Calu3 (cell line): ENCODE measurements at regions not wholly inside any gene's neighbourhood (a gene's known extent, or its start where the extent isn't known, plus 50 kb on each side); places are given as distances from the start of the nearest gene placed in this dataset.

ENCODE experiments used
- BruUV-seq: library from RNA; stranded (reverse); fragments of 400-500 nt; replicated peaks from 2 replicates; lab custom pipeline; 2021; lab: Mats Ljungman, UMichigan
- CTCF ChIA-PET: fragments of 300-600 bp; sonication (Branson Sonifier 250); formaldehyde crosslinking; loops from one replicate; lab custom pipeline; 2022; ENCODE audit warnings: antibody characterized with exemption; lab: Charles Lee
- DNase-seq: peaks from one replicate; pipeline ENCODE4 v3.0.0; 2022
- H3K27ac Mint-ChIP-seq: one replicate; pipeline ENCODE4 v1.8.0; 2022; ENCODE audit warnings: mixed read lengths; ENCODE audit not compliant: unreplicated experiment
- H3K27me3 Mint-ChIP-seq: one replicate; pipeline ENCODE4 v1.8.0; 2022; ENCODE audit warnings: mixed read lengths; ENCODE audit not compliant: unreplicated experiment
- H3K36me3 Mint-ChIP-seq: one replicate; pipeline ENCODE4 v1.8.0; 2022; ENCODE audit warnings: mild to moderate bottlenecking, moderate library complexity, mixed read lengths; ENCODE audit not compliant: insufficient read depth, unreplicated experiment
- H3K4me1 Mint-ChIP-seq: one replicate; pipeline ENCODE4 v1.8.0; 2022; ENCODE audit warnings: mild to moderate bottlenecking, low read depth, mixed read lengths; ENCODE audit not compliant: unreplicated experiment
- H3K4me3 Mint-ChIP-seq: one replicate; pipeline ENCODE4 v1.8.0; 2022; ENCODE audit warnings: mild to moderate bottlenecking, low read depth, moderate library complexity, mixed read lengths; ENCODE audit not compliant: unreplicated experiment
- H3K9me3 Mint-ChIP-seq: one replicate; pipeline ENCODE4 v1.8.0; 2022; ENCODE audit warnings: low read depth, mixed read lengths; ENCODE audit not compliant: unreplicated experiment
- intact Hi-C: fragments of 100-400 bp; cut with micrococcal nuclease; formaldehyde crosslinking; loops from one replicate; pipeline ENCODE4 v1.10.0; 2022; ENCODE audit not compliant: unreplicated experiment
- TF ChIP-seq, protein P1 (sequence below): fragments of 200-600 bp; IDR thresholded peaks from one replicate; pipeline ENCODE4 v1.8.0; 2022; ENCODE audit warnings: antibody characterized with exemption; ENCODE audit not compliant: unreplicated experiment

DNA sequence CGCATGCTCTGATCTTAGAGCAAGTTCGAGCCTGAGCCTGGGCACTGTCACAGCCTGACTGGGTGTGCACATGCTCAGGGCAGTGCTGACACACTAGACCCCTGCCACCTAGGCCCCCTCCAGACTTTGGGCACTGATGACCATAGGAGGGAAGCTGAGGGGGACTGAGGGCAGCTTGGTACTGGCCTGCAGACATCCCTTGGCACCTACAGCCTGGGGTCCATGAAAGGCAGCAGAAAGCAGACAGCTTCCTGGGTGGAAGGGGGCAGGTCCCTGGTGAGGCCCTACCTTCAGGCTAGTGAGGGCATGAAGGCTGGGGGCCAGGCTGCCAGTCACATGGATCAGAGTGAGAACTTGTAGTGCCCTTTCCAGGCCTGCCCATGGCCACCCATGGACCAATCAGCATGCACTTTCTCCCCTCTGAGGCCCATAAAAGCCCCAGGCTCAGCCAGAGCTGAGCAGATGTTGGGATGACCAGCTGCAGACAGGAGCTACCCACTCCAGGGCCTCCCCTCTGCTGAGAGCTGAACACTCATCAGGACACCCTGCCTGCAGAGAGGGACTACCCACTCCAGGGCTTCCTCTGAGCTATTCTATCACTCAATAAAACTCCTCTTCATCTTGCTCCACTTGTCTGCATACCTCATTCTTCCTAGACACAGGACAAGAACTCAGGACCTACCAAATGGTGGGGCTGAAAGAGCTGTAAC lies 680.8 kb downstream of the MATN1 start:
- Mint-ChIP-seq H3K4me1 (peaks cover 8% of the 10 kb centered on the region), H3K4me3 (no peak overlapping the region), H3K27ac (no peak overlapping the region), H3K36me3 (no peaks in the 10 kb centered on the region), H3K9me3 (no peaks in the 10 kb centered on the region), H3K27me3 (no peaks in the 10 kb centered on the region)
- BruUV-seq: no TSS peak
- intact Hi-C loops: no loop called here
- no peak for DNase-seq
- TF ChIP-seq, protein P1, sequence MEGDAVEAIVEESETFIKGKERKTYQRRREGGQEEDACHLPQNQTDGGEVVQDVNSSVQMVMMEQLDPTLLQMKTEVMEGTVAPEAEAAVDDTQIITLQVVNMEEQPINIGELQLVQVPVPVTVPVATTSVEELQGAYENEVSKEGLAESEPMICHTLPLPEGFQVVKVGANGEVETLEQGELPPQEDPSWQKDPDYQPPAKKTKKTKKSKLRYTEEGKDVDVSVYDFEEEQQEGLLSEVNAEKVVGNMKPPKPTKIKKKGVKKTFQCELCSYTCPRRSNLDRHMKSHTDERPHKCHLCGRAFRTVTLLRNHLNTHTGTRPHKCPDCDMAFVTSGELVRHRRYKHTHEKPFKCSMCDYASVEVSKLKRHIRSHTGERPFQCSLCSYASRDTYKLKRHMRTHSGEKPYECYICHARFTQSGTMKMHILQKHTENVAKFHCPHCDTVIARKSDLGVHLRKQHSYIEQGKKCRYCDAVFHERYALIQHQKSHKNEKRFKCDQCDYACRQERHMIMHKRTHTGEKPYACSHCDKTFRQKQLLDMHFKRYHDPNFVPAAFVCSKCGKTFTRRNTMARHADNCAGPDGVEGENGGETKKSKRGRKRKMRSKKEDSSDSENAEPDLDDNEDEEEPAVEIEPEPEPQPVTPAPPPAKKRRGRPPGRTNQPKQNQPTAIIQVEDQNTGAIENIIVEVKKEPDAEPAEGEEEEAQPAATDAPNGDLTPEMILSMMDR: no peak
- CTCF ChIA-PET: no interaction called here

- intact Hi-C loops: no loop called here
- H3K4me3 Mint-ChIP-seq: no peak overlapping the region
- CTCF ChIA-PET: no interaction called here
- no peak for DNase-seq
- H3K9me3 Mint-ChIP-seq: no peaks in the 10 kb centered on the region
- peaks cover 8% of the 10 kb centered on the region for H3K4me1 Mint-ChIP-seq
- no peaks in the 10 kb centered on the region for H3K27me3 Mint-ChIP-seq
- TF ChIP-seq, protein P1: no peak
- H3K36me3 Mint-ChIP-seq: no peaks in the 10 kb centered on the region
- no TSS peak for BruUV-seq
- H3K27ac Mint-ChIP-seq: no peak overlapping the region
Observed at GRCh38 chr1:30041741-30042437, 681.5 kb downstream of the MATN1 start.

DNA sequence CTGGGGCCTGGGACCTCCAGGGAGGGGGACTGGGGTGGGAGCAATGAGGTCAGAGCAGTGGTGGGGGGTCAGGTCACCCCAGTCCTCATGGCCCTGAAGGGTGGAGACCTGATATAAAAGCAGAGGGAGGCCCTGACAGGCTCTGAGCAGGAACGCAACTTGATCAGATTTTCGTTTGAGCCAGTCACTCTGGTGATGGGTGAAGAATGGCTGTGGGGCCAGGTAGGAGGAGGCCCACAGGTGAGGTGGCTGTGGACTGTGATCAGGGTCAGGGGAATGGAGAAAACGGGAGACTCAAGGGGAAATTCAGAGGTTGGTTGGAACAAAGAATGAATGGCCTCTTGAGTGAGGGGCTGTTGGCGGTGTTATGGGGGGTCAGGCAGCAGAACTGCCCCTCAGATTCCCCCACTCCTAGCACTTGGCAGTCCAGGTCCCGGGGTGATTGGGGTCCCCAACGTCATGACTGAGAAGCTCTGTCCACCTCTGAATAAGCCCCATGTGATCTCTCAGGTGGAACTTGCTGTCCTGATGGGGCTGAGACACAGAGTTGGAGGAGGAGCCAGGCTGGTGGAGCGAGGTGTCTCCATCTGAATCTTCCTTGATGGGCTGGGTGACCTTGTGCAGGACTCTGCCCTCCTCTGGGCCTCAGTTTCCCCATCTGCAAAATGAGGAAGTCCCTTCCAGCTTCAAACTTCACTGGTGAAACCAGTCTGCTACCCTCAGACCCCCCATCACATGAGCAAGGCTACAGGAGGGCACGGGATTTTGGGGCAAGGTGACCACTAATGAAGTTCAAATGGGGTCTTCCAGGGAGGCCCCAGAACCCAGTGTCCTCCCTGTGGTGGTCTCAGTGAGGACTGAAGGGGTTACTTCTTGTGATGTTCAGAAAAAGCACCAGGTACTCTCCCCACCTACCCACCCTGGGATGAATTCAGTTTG lies 683.0 kb downstream of the MATN1 start:
- TF ChIP-seq, protein P1: no peak
- no peak overlapping the region for H3K27ac Mint-ChIP-seq
- no peaks in the 10 kb centered on the region for H3K36me3 Mint-ChIP-seq
- H3K27me3 Mint-ChIP-seq: no peaks in the 10 kb centered on the region
- no peaks in the 10 kb centered on the region for H3K9me3 Mint-ChIP-seq
- no peak for DNase-seq
- intact Hi-C loops: no loop called here
- no TSS peak for BruUV-seq
- H3K4me1 Mint-ChIP-seq: peaks cover 8% of the 10 kb centered on the region
- H3K4me3 Mint-ChIP-seq: no peak overlapping the region
- CTCF ChIA-PET: no interaction called here

GRCh38 chr1:30039354-30040080 lies 683.9 kb downstream of the MATN1 start:
- Mint-ChIP-seq H3K27ac (no peak overlapping the region), H3K4me3 (no peak overlapping the region), H3K4me1 (peaks cover 8% of the 10 kb centered on the region), H3K9me3 (no peaks in the 10 kb centered on the region), H3K27me3 (no peaks in the 10 kb centered on the region), H3K36me3 (no peaks in the 10 kb centered on the region)
- intact Hi-C loops: no loop called here
- DNase-seq: no peak
- no TSS peak for BruUV-seq
- CTCF ChIA-PET: no interaction called here
- TF ChIP-seq, protein P1: no peak
